ENCODE measurements at regions not wholly inside any gene's neighbourhood (a gene's known extent, or its start where the extent isn't known, plus 50 kb on each side); places are given as distances from the start of the nearest gene placed in this dataset.

DNA sequence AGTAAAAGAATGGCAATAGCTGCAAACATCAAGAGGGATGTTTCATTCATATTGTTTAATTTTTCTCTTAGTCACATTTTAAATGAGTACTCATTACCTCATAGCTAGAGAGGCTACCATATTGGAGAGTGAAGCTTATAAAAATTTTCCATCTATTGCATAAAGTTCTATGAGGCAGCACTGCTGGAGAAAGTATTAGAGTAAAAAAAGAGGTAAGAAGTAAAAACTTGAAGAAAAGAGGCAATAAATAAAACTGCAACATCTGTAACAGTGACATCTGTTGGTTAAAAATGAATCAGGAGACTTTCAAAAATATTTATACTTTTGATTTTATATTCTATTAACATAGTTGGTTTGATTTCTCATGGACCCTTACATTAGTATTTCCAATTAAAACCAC is 284.5 kb upstream of the SEMA3D start:
- peak overlapping the region; percentile 5 for H3K27ac Mint-ChIP-seq (ENCODE audit: unreplicated experiment)
- DNase-seq (ENCODE audit: low spot score) = no peak
- no peak overlapping the region for H3K4me3 Mint-ChIP-seq (ENCODE audit: unreplicated experiment)
- TF ChIP-seq CTCF (IDR thresholded peaks at IDR 0.05) = peak; percentile 72
- H3K9me3 Mint-ChIP-seq (ENCODE audit: low read depth) = no peaks in the 10 kb centered on the region
- peaks cover 29% of the 10 kb centered on the region for H3K4me1 Mint-ChIP-seq (ENCODE audit: low read depth)
- H3K27me3 Mint-ChIP-seq (ENCODE audit: low read depth) = no peaks in the 10 kb centered on the region
- H3K36me3 Mint-ChIP-seq (ENCODE audit: low read depth) = no peaks in the 10 kb centered on the region

- no peaks in the 10 kb centered on the region for H3K36me3 Mint-ChIP-seq (ENCODE audit: low read depth)
- H3K4me3 Mint-ChIP-seq (ENCODE audit: unreplicated experiment) = no peak overlapping the region
- H3K9me3 Mint-ChIP-seq (ENCODE audit: low read depth) = no peaks in the 10 kb centered on the region
- peaks cover 29% of the 10 kb centered on the region for H3K4me1 Mint-ChIP-seq (ENCODE audit: low read depth)
- peak overlapping the region; percentile 80 for H3K27ac Mint-ChIP-seq (ENCODE audit: unreplicated experiment)
- no peak for TF ChIP-seq CTCF (IDR thresholded peaks at IDR 0.05)
- no peak for DNase-seq (ENCODE audit: low spot score)
- no peaks in the 10 kb centered on the region for H3K27me3 Mint-ChIP-seq (ENCODE audit: low read depth)
Observed at GRCh38 chr7:85469446-85470010, 282.7 kb upstream of the SEMA3D start.

DNA sequence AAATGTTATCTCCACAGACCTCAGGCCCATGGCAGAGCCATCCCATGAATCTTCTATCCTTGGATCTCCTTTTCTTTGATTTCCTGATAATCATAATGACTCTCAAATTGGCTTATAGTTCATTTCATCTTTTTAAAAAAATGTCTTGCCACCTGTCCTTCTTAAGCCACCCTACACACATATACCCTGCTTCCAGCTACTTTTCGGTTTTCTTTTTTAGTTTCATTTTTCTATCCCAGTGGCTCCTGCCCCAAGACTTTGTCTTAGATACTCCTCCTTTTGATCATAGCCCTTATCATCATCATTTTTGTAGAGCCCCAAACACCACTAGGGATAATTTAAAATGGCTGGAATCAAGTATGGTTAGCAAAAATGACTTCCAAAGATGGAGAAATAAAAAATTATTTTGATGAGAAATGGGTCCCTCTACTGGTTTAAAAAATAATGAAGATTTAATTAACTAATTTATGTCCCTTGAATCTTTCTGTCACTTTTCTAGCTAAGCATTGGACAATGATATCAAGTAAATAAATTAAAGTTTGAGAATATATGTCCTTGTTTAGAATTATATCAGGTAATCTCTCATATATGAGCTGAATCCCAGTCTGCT is 277.3 kb upstream of the SEMA3D start:
- peak; percentile 81 for TF ChIP-seq CTCF (IDR thresholded peaks at IDR 0.05)
- no peak for DNase-seq (ENCODE audit: low spot score)
- H3K4me3 Mint-ChIP-seq (ENCODE audit: unreplicated experiment) = no peak overlapping the region

DNA sequence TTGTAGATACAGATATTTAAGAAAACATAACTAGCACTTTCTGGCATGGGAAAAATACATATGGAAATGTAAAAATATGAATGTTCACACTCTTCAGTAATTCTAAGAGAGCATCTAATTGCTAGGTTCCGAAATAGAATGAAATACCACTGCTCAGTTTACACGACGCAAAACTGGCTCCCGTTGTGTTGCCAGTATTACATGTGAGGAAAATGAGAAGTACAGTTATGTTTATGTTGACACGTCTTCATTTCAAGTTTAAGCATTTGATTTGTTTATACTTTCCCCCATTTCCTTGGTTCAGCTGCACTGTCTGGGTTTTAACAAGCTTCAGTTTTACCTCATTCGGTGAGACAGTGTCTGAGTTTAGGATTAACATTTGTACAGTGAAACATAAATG is 275.8 kb upstream of the SEMA3D start:
- no peak for DNase-seq (ENCODE audit: low spot score)
- TF ChIP-seq CTCF (IDR thresholded peaks at IDR 0.05) = no peak
- no peaks in the 10 kb centered on the region for H3K27me3 Mint-ChIP-seq (ENCODE audit: low read depth)
- H3K9me3 Mint-ChIP-seq (ENCODE audit: low read depth) = no peaks in the 10 kb centered on the region
- no peaks in the 10 kb centered on the region for H3K36me3 Mint-ChIP-seq (ENCODE audit: low read depth)
- H3K27ac Mint-ChIP-seq (ENCODE audit: unreplicated experiment) = no peak overlapping the region
- no peaks in the 10 kb centered on the region for H3K4me1 Mint-ChIP-seq (ENCODE audit: low read depth)
- no peak overlapping the region for H3K4me3 Mint-ChIP-seq (ENCODE audit: unreplicated experiment)

More for the DNA sequence above, 277.3 kb upstream of the SEMA3D start:
- H3K36me3 Mint-ChIP-seq (ENCODE audit: low read depth) = no peaks in the 10 kb centered on the region
- no peaks in the 10 kb centered on the region for H3K9me3 Mint-ChIP-seq (ENCODE audit: low read depth)
- H3K4me1 Mint-ChIP-seq (ENCODE audit: low read depth) = no peaks in the 10 kb centered on the region
- H3K27me3 Mint-ChIP-seq (ENCODE audit: low read depth) = no peaks in the 10 kb centered on the region
- no peak overlapping the region for H3K27ac Mint-ChIP-seq (ENCODE audit: unreplicated experiment)

- no peaks in the 10 kb centered on the region for H3K9me3 Mint-ChIP-seq (ENCODE audit: low read depth)
- no peak overlapping the region for H3K4me3 Mint-ChIP-seq (ENCODE audit: unreplicated experiment)
- no peaks in the 10 kb centered on the region for H3K4me1 Mint-ChIP-seq (ENCODE audit: low read depth)
- H3K27me3 Mint-ChIP-seq (ENCODE audit: low read depth) = no peaks in the 10 kb centered on the region
- no peak for DNase-seq (ENCODE audit: low spot score)
- no peaks in the 10 kb centered on the region for H3K36me3 Mint-ChIP-seq (ENCODE audit: low read depth)
- H3K27ac Mint-ChIP-seq (ENCODE audit: unreplicated experiment) = no peak overlapping the region
- no peak for TF ChIP-seq CTCF (IDR thresholded peaks at IDR 0.05)
Observed at GRCh38 chr7:85457911-85458310, 271.1 kb upstream of the SEMA3D start.
